CMK (cell line): ENCODE measurements at regions not wholly inside any gene's neighbourhood (a gene's known extent, or its start where the extent isn't known, plus 50 kb on each side); places are given as distances from the start of the nearest gene placed in this dataset.

Experiments used
- DNase-seq: peaks from one replicate; pipeline ENCODE4 v3.0.0-alpha.2; 2010; ENCODE audit warnings: low read depth

DNA sequence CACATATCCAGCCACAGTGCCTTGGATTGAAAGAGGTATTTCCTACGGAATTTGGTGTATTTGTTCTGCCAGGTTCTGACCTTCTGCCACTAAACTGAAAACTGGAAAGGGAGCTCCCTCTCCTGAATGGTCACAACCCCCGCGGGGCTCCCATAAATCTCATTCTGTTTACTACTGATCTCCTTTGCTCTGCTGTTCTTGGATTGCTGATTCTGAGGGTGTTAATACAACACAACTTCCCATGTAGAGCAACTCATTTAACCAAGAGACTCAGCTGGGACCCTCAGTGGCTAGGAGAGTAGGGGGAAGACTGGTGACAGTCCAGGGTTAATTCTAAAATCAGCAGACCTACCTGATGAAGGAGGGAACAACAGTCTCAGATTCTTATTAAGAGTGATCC, 662.9 kb downstream of the INHBA start:
- DNase-seq, result no peak

DNA sequence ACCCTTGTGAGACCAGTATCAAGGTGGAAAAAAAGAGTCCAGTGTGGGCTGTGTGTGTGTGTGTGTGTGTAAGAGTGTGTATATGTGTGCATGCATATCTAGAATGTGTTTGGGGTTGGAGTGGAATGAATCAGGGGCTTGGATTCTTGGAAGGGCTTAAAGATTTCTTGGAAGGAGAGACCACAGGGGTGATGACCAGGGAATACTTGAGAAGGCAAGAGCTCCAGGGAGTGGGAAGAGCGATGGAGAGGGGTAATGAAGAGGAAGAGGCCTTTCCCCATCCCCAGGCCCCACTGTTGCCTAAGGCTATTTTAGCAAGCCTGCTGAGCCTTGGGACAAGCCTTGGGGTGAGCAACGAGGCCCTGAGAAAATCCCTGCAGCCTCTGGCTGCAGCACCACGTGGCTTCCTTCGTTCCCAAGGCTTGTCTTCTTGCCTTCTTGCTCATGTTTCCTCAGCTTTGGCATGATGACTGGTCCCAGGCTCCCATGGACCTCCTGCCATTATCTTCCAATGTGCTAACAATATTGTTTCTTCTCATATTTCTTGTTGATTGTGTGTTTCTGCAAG, 663.4 kb downstream of the INHBA start:
- no peak for DNase-seq

DNA sequence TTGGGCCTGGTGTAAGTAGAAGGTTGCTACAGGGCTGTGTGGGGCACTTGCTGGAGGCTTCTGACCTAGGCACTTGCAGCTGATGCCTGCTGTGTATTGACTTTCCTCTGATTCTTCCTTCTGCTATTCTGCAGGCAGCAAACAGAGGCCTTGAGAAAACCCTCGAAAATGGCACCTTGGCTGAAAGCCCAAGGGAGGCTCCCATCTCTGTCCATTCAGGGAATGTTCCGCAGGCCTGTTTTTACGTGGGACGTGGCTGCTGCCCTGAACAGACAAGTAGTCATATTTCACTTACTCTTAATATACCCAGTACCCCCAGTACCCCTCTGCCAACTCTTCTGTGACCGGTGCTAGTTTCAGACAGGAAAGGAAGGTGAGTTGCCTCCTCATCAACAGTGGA, 664.7 kb downstream of the INHBA start:
- no peak for DNase-seq

DNA sequence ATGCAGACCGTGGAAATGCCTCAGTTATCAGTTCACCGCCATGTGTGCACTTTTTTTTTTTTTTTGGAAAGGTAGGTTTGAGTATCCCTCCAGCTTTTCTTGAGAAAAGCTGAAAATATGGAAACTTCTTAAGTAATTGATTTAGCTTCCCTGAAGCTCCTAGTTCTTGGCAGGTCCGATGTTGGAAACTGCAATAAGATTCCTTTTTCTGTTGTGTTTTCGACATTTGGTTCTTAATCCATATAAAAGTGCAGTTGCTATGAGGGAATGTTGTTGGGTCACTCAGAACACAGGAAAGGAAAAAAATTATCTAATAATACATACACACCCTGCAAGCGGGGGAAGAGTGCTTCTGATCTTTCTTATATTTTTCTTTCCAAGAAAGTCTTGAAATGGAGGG, 665.2 kb downstream of the INHBA start:
- no peak for DNase-seq

DNA sequence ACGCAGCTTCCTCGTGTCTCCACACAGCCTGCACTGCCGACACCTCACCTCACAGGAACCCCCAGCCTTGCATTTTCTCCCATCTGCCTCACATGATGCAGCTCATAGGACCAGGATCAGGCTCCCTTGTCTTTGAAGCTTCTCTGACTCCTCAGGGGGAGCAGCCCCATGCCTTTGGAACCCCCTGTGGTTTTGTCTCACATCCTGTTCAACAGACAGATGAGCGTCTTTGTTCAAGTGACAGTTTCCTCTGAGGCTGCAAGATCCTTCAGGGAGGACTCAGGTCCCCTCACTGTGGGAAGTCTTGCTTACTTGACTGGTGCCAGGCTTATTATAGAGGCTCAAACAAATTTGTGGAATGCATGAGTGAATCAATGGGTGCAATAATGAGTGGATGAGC, 667.1 kb downstream of the INHBA start:
- DNase-seq, result no peak

DNA sequence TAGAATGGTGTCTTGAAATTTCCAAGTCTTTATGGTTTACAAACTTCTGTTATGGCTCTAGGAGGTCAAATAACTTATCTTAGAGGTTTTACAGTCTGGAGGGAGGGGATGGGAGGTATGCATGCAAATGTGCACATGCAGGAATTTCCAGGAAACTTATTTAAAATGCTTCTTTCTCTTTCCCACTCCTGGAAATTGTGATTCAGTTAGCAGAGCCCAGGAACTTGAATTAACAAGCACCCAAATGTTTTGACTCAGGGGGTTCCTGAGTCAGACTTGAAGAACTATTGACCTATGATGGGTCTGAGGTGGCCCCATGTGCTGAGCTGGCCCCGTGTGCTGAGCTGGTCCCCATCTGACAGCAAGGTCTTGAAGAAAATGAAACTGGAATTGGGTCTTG, 669.4 kb downstream of the INHBA start:
- no peak for DNase-seq

DNA sequence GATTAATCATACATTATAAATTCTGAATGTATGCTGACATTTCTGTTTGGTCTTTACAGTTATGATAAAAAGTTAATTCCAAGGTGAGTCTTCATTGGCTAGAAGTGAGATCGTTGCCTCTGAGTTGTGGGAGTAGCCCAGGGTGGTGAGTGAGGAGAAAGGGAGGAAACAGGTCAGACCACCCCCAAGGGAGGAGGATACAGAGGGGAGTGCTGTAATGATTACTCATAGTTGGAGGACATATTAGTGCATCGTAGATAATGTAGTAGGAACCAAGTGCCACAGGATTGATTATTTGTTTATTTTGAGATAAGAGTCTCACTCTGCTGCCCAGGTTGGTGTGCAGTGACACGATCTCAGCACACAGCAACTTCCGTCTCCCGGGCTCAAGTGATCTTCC, 672.2 kb downstream of the INHBA start:
- DNase-seq, result no peak

DNA sequence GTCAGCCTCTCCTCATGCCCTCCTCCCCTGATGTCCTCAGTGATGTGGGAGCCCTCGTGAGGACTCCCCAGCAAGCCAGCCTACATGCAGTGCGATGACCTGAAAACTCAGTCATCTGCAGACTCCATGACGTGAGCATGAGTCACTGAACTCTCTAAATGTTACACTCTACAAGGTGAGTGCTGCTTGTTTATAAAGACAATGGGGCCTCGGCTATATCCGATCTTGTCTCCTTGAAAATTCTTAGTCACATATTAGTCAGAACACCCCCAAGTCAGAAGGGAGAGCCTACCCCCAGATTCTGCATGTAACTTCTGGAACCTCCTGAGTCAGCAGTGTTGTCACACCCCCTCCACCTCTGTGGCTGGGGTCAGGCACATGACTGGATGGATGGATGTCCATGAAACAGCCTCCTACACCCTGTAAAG, 673.8 kb downstream of the INHBA start:
- no peak for DNase-seq

DNA sequence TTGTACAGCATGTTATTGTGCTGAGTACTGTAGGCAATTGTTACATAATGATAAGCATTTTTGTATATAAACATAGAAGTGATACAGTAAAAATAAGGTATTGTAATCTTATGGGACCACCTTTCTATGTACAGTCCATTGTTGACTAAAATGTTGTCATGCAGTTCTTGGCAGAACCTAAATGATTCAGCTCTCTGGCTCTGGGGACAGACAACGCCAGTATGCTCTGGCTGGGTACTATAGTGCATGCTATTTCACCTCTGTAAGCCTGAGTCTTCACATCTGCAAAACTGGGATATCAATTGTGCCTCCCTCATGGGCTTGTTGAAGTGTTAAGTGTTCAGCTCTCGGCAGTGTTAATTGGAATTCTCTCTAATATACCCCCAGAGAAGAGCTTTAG, 674.3 kb downstream of the INHBA start:
- DNase-seq, result no peak

DNA sequence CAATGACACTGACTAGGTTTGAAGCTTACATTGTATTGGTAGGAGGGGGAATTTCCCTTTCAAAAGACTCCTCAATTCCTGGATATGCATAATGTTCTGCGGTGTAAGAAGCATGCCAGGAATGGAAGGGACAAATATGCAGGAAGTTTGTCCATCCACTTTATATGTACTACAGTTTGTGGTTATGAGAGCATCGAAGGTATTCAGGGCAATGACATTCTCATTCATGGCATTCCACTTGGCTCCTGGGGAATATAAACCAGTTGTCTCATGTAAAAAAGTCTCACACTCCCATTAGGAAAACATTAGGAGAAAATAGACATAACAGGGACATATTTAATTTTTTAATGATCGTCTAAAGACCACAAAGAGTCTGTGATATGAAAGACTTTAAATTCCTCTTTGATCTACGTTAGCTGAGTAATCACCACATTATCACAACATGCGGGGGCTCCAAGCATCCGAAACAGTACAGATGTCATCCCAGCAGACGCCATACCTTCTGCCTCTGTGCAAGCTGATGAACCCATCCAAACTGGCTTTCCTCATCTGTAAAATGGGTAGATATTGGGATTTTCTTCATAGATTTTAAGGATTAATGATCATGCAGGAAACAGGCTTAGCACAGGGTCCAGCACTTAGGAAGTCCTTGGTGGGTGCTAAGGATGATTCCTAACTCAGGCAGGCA, 675.3 kb downstream of the INHBA start:
- DNase-seq, result no peak

DNA sequence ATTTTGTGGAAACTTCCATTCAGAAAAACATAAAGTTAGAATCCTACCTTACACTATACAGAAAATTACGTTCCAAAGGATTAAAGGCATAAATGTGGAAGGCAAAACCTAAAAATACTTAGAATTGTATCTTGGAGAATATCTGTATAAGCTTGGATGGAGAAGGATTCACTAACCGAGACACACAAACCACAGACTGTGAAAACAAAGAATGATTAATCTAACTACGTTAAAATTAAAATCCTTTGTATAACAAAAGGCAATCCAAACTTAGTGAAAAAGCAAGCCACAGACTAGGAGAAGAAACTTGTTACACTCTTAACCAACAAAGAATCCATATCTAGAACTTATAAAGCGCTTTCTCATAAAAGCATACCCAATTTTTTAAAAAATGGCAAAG, 678.8 kb downstream of the INHBA start:
- DNase-seq, result no peak

DNA sequence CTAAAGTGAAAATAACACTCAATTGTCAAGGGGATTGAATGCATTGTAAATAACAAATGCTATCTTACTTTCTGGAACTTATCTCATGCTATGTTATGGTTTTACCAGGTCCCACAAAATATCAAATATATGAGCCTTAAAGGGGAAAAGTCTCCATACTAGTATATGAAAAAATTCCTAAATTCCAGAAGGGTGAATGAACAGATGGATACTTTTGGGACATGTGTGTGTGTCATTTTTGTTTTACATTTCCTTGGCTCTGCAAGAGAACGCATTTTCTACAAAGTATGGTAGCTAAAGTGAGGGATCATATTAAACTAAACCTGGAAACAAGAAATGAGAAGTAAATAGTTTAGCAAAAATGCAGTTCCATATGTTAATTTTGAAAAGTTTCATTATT, 682.8 kb downstream of the INHBA start:
- no peak for DNase-seq

DNA sequence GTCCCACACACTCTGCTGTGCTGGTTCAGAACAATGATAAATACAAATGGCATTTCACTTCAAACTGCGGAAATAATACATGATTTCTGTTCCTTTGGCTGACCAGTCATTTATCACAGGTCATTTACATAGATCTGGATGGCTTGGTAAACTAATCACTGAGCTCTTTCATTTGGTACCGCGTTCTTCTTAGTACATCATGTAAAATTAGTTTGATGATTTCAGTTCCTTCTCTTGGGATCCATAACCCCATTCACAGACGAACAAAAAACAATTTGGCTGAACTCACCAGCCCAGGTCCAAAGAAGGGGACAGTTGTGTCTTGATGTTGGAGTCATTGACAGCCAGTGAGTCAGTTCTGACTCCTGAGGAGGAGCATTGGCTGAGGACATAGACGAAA, 689.8 kb downstream of the INHBA start:
- DNase-seq, result no peak

DNA sequence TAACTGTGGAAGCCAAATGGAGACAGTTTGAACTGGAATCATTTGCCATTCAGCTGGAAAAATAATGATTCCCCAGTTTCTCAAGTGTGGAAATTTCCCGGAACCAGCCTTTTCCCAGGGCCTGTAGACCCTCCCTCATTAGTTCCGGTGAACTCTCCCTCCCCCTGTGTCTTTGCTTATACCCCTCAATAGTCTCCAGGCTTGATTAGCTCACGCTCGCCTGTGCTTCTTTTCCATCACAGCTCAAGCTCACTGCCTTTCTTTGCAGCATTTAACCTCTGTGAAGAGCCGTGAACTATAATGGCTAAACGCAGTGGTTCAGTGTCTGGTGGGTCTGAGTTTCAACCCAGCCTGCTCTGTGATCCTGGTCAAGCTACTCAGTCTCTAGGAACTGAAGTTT, 690.8 kb downstream of the INHBA start:
- DNase-seq, result no peak

DNA sequence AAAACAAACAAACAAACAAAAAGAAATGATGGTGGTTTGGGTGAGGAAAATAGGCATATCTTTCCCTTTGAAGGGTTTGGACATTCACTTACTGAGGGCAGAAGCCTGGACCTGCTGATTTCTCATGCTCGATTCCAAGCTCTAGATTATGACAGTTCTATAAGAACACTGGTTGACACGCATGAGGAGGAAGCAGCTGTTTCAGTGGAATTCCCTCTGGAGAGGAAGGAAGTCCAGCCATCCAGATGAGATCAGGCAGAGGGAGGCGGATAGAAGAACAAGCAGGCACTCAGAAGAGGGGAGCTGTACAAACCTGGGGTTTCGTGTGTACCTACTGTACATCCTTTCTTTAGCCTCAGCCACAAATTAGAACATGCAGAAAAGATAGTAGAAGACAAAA, 691.9 kb downstream of the INHBA start:
- no peak for DNase-seq

DNA sequence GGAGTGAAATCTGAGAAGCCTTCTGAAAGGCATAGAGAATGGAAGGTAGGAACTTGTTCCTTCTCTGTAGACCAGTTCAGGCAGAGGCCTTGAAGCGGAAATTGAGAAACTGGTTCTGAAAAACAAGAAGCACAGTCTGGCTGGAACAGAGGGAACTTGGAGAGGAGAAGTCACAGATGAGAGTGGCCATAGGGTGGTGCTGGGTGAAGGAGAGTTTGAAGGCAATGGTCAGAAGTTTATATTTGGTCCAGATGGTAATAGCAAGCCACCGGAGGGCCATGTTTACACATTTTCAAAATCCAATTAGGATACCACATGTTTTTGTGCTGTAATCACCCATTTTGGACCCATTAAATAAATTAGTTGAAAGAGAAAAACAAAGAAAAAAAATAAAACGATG, 692.5 kb downstream of the INHBA start:
- DNase-seq, result no peak

DNA sequence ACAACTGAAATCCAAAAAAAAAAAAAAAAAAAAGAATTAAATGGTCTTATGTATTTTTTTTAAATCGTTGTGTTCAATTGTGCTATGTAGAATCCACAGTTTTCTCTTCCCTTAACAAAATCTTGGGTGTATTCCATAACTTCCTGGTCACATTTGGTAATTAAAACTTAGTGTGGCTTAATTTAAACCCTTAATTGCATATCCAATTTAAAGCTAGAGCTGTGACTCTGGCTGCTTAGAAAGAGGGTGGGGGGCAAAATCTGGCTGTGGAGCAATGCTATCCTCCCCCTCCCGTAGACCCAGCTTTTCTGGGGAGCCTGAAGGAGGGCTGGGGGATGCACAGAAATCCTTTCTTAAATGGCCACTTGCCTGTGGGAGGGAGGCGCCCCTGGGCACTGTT, 695.1 kb downstream of the INHBA start:
- no peak for DNase-seq

DNA sequence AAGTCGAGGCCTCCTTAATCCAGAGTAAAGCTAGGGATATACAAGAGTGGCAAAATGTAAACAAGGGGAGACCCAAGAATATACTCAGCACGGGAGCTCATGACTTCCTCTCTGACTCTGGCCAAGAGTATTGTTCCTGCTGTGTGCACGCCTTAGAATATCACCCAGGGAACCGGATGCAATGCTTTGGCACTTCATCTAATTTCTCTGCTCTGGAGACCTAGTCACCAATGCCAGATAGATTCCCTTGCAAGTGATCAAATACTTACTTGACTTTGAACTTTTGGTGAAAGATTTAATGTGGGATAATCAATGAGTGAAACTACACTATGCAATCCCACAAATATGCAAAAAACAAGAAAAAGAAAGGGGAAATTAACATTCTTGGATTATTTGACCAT, 695.5 kb downstream of the INHBA start:
- no peak for DNase-seq

DNA sequence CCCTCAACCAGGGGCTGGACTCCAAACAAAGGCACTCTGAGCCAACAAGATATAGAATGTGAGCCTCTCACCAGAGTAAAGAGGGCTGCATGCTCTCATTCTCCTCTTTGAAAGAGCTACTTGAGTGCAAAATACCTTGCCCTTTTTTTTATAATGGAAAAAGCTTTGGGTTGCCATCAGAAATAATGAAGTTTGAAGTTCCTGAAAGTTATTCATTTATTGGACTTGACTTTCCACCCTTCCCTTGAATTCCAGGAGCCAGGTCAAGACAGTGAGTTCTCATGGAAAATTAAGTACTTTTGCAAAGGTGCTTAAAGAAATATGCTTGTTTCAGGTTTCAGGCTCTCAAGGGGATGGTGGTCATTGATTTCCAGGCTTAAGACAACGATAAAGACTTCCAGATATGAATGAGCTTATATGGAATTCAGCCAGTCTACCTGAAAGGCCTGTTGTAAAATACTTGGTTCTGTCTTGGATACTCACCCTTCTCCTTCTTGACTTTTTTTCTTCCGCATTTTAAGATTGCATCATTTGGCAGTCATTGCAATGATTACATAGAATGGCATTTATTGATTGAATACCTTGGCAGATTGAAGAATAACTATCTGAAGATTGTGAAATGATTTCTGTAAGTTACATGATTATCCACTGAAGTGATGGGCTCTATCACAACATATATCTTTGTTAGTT, 696.4 kb downstream of the INHBA start:
- no peak for DNase-seq

DNA sequence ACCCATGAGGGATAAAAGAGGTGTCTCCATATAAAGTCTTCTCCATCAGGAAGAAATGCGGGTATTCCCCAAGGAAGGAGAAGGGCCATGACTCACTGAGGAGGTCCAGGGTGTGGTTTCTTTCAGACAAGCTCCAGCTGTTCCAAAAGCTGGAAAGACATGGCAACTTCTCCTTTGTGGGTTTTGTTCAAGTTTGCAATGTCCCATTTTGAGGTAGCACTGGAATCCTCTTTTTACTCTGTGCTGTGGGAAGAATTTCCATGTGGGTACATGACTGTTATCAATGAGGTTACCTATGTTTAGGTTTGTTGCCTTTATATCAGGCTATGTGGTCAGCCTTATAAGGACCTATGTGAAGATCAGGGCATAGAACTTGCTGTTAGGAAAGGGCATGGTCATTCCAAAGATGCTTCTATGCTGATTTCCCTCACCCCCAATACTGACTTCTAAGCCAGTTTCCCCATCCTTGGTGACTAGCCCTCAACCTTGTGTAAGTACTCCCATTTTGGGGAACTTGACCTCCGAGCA, 697.5 kb downstream of the INHBA start:
- no peak for DNase-seq

DNA sequence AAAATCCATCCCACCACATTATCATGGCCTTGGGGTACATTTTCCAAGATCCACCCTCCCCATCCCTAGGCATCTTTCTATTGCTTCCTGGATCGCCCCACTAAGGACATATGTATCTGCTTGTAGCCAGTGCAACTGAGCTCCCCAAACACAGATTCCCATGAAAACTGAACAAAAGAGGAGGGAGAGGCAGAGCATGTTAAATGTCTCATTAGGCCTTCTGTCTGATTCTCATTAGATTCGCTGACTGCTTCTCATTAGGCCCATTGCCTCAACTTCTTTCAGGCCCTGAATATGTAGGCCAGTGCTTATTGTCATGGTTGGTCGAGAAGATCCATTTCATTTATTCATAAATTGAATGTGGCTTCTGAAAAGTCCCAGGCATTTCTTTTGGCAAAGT, 698.9 kb downstream of the INHBA start:
- DNase-seq, result no peak

DNA sequence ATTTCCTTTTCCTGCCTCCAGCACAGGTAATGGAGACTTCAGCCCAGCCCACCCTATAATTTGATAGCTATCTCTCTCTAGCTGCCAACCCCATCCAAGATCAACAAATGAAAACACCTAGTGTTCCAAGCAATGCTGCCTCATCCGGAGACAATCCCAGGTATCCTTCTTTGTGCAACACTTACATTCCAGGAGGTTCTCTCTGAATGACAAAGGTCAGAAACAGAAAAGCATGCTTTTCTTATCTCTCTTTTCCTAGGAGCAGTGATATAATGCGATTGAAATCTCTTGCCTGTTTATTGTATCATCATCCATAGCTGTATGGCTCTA, 699.3 kb downstream of the INHBA start:
- no peak for DNase-seq

DNA sequence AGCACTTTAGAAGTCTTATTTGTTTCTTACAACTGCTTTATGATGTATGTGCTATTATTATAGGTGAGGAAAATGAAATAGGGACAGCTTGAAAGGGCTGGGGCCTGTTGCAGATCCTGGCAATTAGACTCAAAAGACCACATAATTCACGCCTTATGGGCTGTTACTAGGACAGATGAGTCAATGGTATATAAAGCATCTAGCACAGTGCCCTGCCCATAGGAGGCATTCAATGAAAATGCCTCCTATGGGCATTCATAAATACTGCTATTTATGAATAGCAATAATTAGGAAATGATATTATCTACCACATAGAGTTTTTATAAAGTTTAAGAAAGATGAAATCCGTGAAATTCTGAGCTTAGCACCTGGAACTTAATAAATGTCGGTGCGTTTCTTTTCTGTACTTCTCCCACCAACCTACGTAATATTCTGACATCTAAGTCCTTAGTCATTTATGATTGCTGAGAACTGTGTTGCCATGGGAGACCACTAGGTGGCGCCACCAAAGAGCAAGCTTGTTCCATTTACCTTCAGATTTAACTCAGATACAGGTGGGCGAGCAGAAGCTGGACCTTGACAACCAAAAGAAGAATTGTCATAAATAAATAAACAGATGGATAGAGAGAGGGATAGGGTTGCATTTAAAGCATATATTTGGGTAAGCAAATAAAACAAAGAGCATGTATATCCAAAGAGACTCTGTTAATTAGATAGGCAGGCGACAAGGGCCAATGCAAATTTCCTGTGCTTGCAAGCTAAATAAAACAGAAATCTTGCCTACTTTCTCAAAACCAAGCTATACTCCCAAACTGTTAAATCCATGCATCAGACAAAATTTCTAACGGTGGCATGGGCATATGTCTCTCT, 699.9 kb downstream of the INHBA start:
- DNase-seq, result peak; percentile 15
